HL-60 (cell line): ENCODE measurements at regions not wholly inside any gene's neighbourhood (a gene's known extent, or its start where the extent isn't known, plus 50 kb on each side); places are given as distances from the start of the nearest gene placed in this dataset.

Experiments
- DNase-seq, 2 experiments: peaks; one replicate each; pipeline ENCODE4 v3.0.0-alpha.2; 2010 to 2020; ENCODE audit warnings: low read depth in 1 of 2, low spot score in 1 of 2
- H3K27ac ChIP-seq: fragments of 250-450 bp; sonication (Bioruptor Pico); replicated peaks from 2 replicates; pipeline ENCODE4 v1.5.1; 2020; ENCODE audit warnings: mild to moderate bottlenecking, moderate library complexity
- H3K27me3 ChIP-seq: fragments of 250-450 bp; sonication (Bioruptor Pico); 2 replicates; pipeline ENCODE4 v1.5.1; 2021; ENCODE audit warnings: mild to moderate bottlenecking, moderate library complexity; ENCODE audit not compliant: insufficient read depth, poor library complexity, severe bottlenecking
- H3K4me3 ChIP-seq: replicated peaks from 2 replicates; pipeline ENCODE4 v1.5.1; 2011; ENCODE audit warnings: mild to moderate bottlenecking, control low read depth, low read length; ENCODE audit not compliant: insufficient read depth
- CTCF ChIP-seq: IDR thresholded peaks from one replicate; pipeline ENCODE4 v1.5.1; 2011; ENCODE audit warnings: low read length, control low read depth, inconsistent platforms; ENCODE audit not compliant: insufficient read depth
- GABPA ChIP-seq: IDR thresholded peaks from 2 replicates; pipeline ENCODE4 v1.6.1; 2012; ENCODE audit warnings: low read depth
- POLR2AphosphoS5 ChIP-seq: IDR thresholded peaks from 2 replicates; pipeline ENCODE4 v1.6.1; 2012; ENCODE audit warnings: low read depth
- REST ChIP-seq: IDR thresholded peaks from 2 replicates; pipeline ENCODE4 v1.6.1; 2012; ENCODE audit warnings: low read depth; ENCODE audit not compliant: insufficient replicate concordance
- SPI1 ChIP-seq: IDR thresholded peaks from 2 replicates; pipeline ENCODE4 v1.6.1; 2012; ENCODE audit warnings: low read depth, mild to moderate bottlenecking, borderline replicate concordance

- Histone ChIP-seq H3K27me3 (no peaks in the 10 kb centered on the region), H3K27ac (no peak overlapping the region), H3K4me3 (no peak overlapping the region)
- DNase-seq: no peak
- TF ChIP-seq REST: no peak
- TF ChIP-seq GABPA: no peak
- TF ChIP-seq SPI1: no peak
- TF ChIP-seq POLR2AphosphoS5: no peak
- no peak for TF ChIP-seq CTCF
These were observed 177.4 kb upstream of the LINGO1 start for GRCh38 chr15:77810130-77810571.

GRCh38 chr15:77808581-77809177 lies 176.0 kb upstream of the LINGO1 start:
- no peaks in the 10 kb centered on the region for H3K27me3 ChIP-seq
- no peak overlapping the region for H3K4me3 ChIP-seq
- DNase-seq: no peak
- no peak overlapping the region for H3K27ac ChIP-seq
- TF ChIP-seq SPI1 (no peak), GABPA (no peak), REST (no peak), POLR2AphosphoS5 (no peak), CTCF (no peak)

GRCh38 chr15:77808075-77808474 lies 175.4 kb upstream of the LINGO1 start:
- Histone ChIP-seq H3K27me3 (no peaks in the 10 kb centered on the region), H3K27ac (no peak overlapping the region), H3K4me3 (no peak overlapping the region)
- DNase-seq: no peak
- no peak for TF ChIP-seq SPI1
- TF ChIP-seq POLR2AphosphoS5: no peak

GRCh38 chr15:77807611-77808010 lies 174.9 kb upstream of the LINGO1 start:
- DNase-seq: no peak
- Histone ChIP-seq H3K4me3 (no peak overlapping the region), H3K27me3 (no peaks in the 10 kb centered on the region), H3K27ac (no peak overlapping the region)
- TF ChIP-seq POLR2AphosphoS5: no peak
- no peak for TF ChIP-seq GABPA
- TF ChIP-seq REST: no peak
- TF ChIP-seq CTCF: no peak
- TF ChIP-seq SPI1: no peak
